Heart left ventricle (tissue), 16 donors: ENCODE measurements at regions not wholly inside any gene's neighbourhood (a gene's known extent, or its start where the extent isn't known, plus 50 kb on each side); places are given as distances from the start of the nearest gene placed in this dataset.

ENCODE experiments used
- ATAC-seq, 4 donors: fragments of 200-7000 bp; cut with Tn5 transposase; one replicate each; pipeline ENCODE4 v1.9.1; 2020 to 2022; ENCODE audit warnings: moderate library complexity in 4 of 4, mild to moderate bottlenecking in 3 of 4, moderate number of reproducible peaks in 1 of 4
- DNase-seq, 5 donors: peaks; one replicate each; pipeline ENCODE4 v3.0.0-alpha.2; 2020
- H3K27ac ChIP-seq, 12 donors: fragments of 200-600 bp; sonication (generic) in 4 of 12; one replicate each; pipeline versions ENCODE4 v1.5.0 to v1.8.0; 2016 to 2022; ENCODE audit warnings: mild to moderate bottlenecking in 2 of 12
- H3K27me3 ChIP-seq, 9 donors: fragments of 200-600 bp; sonication (generic) in 2 of 9; one replicate each; pipeline versions ENCODE4 v1.5.1 to v1.8.0; 2016 to 2022; ENCODE audit warnings: mild to moderate bottlenecking in 3 of 9
- H3K36me3 ChIP-seq, 9 donors: fragments of 200-600 bp; sonication (generic) in 2 of 9; one replicate each; pipeline versions ENCODE4 v1.5.0 to v1.8.0; 2018 to 2022; ENCODE audit warnings: mild to moderate bottlenecking in 2 of 9
- H3K4me1 ChIP-seq, 12 donors: fragments of 200-600 bp; sonication (generic) in 4 of 12; one replicate each; pipeline versions ENCODE4 v1.5.0 to v1.8.0; 2016 to 2022; ENCODE audit warnings: mild to moderate bottlenecking in 3 of 12
- H3K4me3 ChIP-seq, 12 donors: fragments of 200-600 bp; sonication (generic) in 4 of 12; one replicate each; pipeline versions ENCODE4 v1.5.0 to v1.8.0; 2017 to 2022; ENCODE audit warnings: mild to moderate bottlenecking in 9 of 12, moderate library complexity in 4 of 12
- H3K9me3 ChIP-seq, 12 donors: fragments of 200-600 bp; sonication (generic) in 4 of 12; one replicate each; pipeline versions ENCODE4 v1.5.0 to v1.8.0; 2016 to 2022; ENCODE audit warnings: mild to moderate bottlenecking in 1 of 12
- CTCF ChIP-seq, 12 donors: fragments of 200-600 bp; sonication (generic) in 4 of 12; IDR thresholded peaks; one replicate each; pipeline versions ENCODE4 v1.5.0 to v1.8.0; 2018 to 2022; ENCODE audit warnings: antibody characterized with exemption in 12 of 12, mild to moderate bottlenecking in 5 of 12
- POLR2A ChIP-seq, 2 donors: fragments of 450-650 bp; IDR thresholded peaks; one replicate each; pipeline ENCODE4 v1.6.1; 2017; ENCODE audit warnings: antibody characterized with exemption in 2 of 2, mild to moderate bottlenecking in 2 of 2, moderate library complexity in 2 of 2
- WGBS, 4 donors: extraction: QIAGEN DNeasy Blood & Tissue Kit in 2 of 4; methylation state at CpG; one replicate each; pipeline versions ENCODE4 v1.1.5 to v1.1.7; 2013 to 2018; 5-methylcytosine and 5-hydroxymethylcytosine counted together
- intact Hi-C, 10 donors: fragments of 100-400 bp; cut with DNase I; formaldehyde crosslinking; loops; one replicate each; pipeline versions ENCODE4 v1.11.1 to v1.14.2; 2022
- donor health status: ischemic (EF 13 %, LVEDD 7.1; RV severe dilation, severe dysfunction).
- donor health status: healthy with polysubstance abuse.
- donor health status: DM: no; HTN: yes; CAD: no.
- donor health status: DM: no; HTN: no; CAD: no.
- donor health status: ischemic (EF 25% LVEDD 6.9; RV normal size, moderate dysfunction).
- donor health status: ischemic (EF 25% LVEDD 5.7; RV mildly dilated, moderate dysfunction).
- donor health status: healthy.
- donor health status: DM: yes; HTN: yes; CAD: no.
- donor health status: ischemic (EF 35%, LVEDD 5.7; RV mildly dilated, moderate dysfunction).
- donor health status: nonischemic (EF 11% LVEDD 7.7; RV severe dilation, severe dysfunction).
- donor health status: DM: yes; HTN: yes; CAD: no.
- donor health status: PGD.
- donor health status: ischemic (EF 29% LVEDD 5.4; RV normal size, mild dysfunction).
- donor health status: nonischemic (EF 23%, LVEDD 6.1; RV moderate dilation, normal function).

DNA sequence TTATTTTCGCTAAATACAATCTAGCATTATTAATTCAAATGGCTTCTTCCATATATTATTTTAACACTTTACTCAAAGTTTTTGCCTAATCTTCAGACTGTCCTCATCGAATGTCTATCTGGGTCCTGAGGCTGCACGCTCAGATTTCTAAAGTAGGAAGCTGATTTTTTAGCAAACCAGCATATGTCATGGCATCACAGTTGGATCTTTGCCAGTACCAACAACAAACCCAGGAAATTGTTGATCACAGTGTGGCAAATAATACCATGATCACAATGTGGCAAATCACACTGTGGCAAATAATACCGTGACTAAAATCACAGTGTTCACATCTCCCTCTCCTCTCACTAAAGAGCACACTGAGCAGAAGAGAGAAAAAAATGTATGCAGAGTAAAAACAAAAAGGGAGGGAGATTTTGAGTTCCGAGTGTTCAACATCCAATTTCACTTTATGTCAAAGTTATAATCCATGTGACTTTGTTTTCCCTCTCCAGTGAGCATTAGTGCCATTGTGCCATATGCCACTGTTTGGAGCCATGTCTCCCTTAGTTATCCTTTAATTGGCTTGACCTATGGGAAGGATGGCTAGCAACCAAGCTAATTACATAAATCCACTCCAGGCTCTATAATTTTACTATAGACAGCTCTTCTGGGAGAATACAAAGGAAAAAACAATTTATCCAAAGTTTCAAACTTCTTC is 1059.6 kb downstream of the HACE1 start:
- WGBS, 4 donors = 72 to 81% (median 79%) methylated on average over 5 of the region's 5 CpGs
- H3K36me3 ChIP-seq = no peaks in the 10 kb centered on the region
- TF ChIP-seq CTCF (IDR thresholded peaks at IDR 0.05) (no peak), POLR2A (IDR thresholded peaks at IDR 0.05) (no peak)

GRCh38 chr6:103798166-103798565 is 1061.6 kb downstream of the HACE1 start:
- Histone ChIP-seq H3K27me3 (no peaks in the 10 kb centered on the region), H3K4me3 (no peak overlapping the region), H3K4me1 (no peaks in the 10 kb centered on the region), H3K27ac (no peak overlapping the region), H3K9me3 (peaks cover 0 to 15% (median 0%) of the 10 kb centered on the region in 12 donors), H3K36me3 (no peaks in the 10 kb centered on the region)
- WGBS, 4 donors = 66 to 74% (median 69%) methylated on average over 2 of the region's 2 CpGs
- DNase-seq (no peak), ATAC-seq (no peak)
- TF ChIP-seq CTCF (IDR thresholded peaks at IDR 0.05) (no peak), POLR2A (IDR thresholded peaks at IDR 0.05) (no peak)
- intact Hi-C loops = no loop called here

More for the DNA sequence above, 1059.6 kb downstream of the HACE1 start:
- ATAC-seq (no peak), DNase-seq (no peak)
- H3K4me1 ChIP-seq = no peaks in the 10 kb centered on the region
- intact Hi-C loops = no loop called here
- H3K27ac ChIP-seq = no peak overlapping the region
- no peaks in the 10 kb centered on the region for H3K27me3 ChIP-seq
- no peak overlapping the region for H3K4me3 ChIP-seq
- no peaks in the 10 kb centered on the region for H3K9me3 ChIP-seq

GRCh38 chr6:103797738-103798137 is 1062.0 kb downstream of the HACE1 start:
- 36 to 52% (median 44%) methylated on average over 1 of the region's 1 CpG for WGBS, 4 donors
- ATAC-seq = no peak
- Histone ChIP-seq H3K27ac (no peak overlapping the region), H3K4me1 (no peaks in the 10 kb centered on the region), H3K4me3 (no peak overlapping the region), H3K27me3 (no peaks in the 10 kb centered on the region), H3K9me3 (peaks cover 0 to 15% (median 0%) of the 10 kb centered on the region in 12 donors), H3K36me3 (no peaks in the 10 kb centered on the region)
- no peak for DNase-seq
- peak in 5 of 12 donors; percentile 9 to 29 (median 24) for TF ChIP-seq CTCF (IDR thresholded peaks at IDR 0.05)
- TF ChIP-seq POLR2A (IDR thresholded peaks at IDR 0.05) = no peak
- intact Hi-C loops = no loop called here

DNA sequence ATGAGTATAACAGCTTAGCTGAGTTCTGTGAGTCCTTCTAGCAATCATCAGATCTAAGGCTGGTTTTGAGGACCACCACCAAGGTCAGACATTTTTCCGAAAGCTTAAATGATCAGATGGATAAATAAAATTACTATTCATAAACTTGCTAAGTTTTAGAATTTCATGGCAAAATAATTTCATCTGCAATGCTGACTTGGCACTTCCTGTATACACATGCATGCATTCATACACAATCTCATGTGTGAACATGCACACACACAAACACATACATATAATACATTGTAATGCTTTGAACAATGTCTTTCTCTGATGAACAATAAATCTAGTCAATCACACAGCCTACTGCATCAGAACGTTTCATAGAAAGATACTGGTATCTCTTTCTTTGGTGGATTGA is 1068.3 kb downstream of the HACE1 start:
- Histone ChIP-seq H3K36me3 (no peaks in the 10 kb centered on the region), H3K9me3 (peaks cover 0 to 15% (median 0%) of the 10 kb centered on the region in 12 donors), H3K4me1 (no peaks in the 10 kb centered on the region), H3K27me3 (no peaks in the 10 kb centered on the region), H3K4me3 (no peak overlapping the region), H3K27ac (no peak overlapping the region)
- no peak for ATAC-seq
- TF ChIP-seq POLR2A (IDR thresholded peaks at IDR 0.05) (no peak), CTCF (IDR thresholded peaks at IDR 0.05) (no peak)
- WGBS, 4 donors = 59 to 69% (median 62%) methylated on average over 2 of the region's 2 CpGs
- intact Hi-C loops = no loop called here
- no peak for DNase-seq
